NB4 (cell line): ENCODE measurements at regions not wholly inside any gene's neighbourhood (a gene's known extent, or its start where the extent isn't known, plus 50 kb on each side); places are given as distances from the start of the nearest gene placed in this dataset.

Experiments used
- DNase-seq: peaks from one replicate; pipeline ENCODE4 v3.0.0; 2010; ENCODE audit warnings: low read depth
- H3K4me3 ChIP-seq: one replicate; pipeline ENCODE4 v1.5.1; 2011; ENCODE audit warnings: mild to moderate bottlenecking, low read depth, low read length, moderate library complexity
- CTCF ChIP-seq: IDR thresholded peaks from one replicate; pipeline ENCODE4 v1.5.1; 2012; ENCODE audit warnings: low read depth, low read length
- MAX ChIP-seq: IDR thresholded peaks from 2 replicates; pipeline ENCODE4 v1.6.1; 2011; ENCODE audit warnings: low read depth, low read length
- MYC ChIP-seq: IDR thresholded peaks from 2 replicates; pipeline ENCODE4 v1.6.1; 2011; ENCODE audit warnings: low read depth, low read length
- POLR2A ChIP-seq: IDR thresholded peaks from 2 replicates; pipeline ENCODE4 v1.6.1; 2011; ENCODE audit warnings: mild to moderate bottlenecking; ENCODE audit not compliant: insufficient read length; ENCODE audit errors: extremely low read depth

GRCh38 chr4:16297003-16297402, 70.7 kb upstream of the TAPT1 start:
- no peak for DNase-seq
- H3K4me3 ChIP-seq, result no peak overlapping the region
- TF ChIP-seq POLR2A, result no peak
- TF ChIP-seq MYC, result no peak
- no peak for TF ChIP-seq CTCF

GRCh38 chr4:16294455-16294854, 68.2 kb upstream of the TAPT1 start:
- H3K4me3 ChIP-seq, result no peak overlapping the region
- DNase-seq, result no peak
- TF ChIP-seq MYC (no peak), POLR2A (no peak), MAX (no peak), CTCF (no peak)

GRCh38 chr4:16293210-16293838, 67.1 kb upstream of the TAPT1 start:
- no peak overlapping the region for H3K4me3 ChIP-seq
- TF ChIP-seq CTCF (no peak), MAX (no peak), POLR2A (no peak), MYC (no peak)
- no peak for DNase-seq

GRCh38 chr4:16292585-16292984, 66.3 kb upstream of the TAPT1 start:
- DNase-seq, result no peak
- no peak overlapping the region for H3K4me3 ChIP-seq
- no peak for TF ChIP-seq MYC
- no peak for TF ChIP-seq POLR2A
- TF ChIP-seq MAX, result no peak
- TF ChIP-seq CTCF, result no peak

- no peak for DNase-seq
- no peak overlapping the region for H3K4me3 ChIP-seq
- TF ChIP-seq MAX (no peak), POLR2A (no peak), CTCF (no peak), MYC (no peak)
Observed at GRCh38 chr4:16290681-16291420, 64.6 kb upstream of the TAPT1 start.
